Stimulated activated CD4-positive, alpha-beta T cell treated with anti-CD3 and anti-CD28 coated beads, Interleukin-15, amount 100 ng/mL, for 48 hours (primary cell): ENCODE measurements at regions not wholly inside any gene's neighbourhood (a gene's known extent, or its start where the extent isn't known, plus 50 kb on each side); places are given as distances from the start of the nearest gene placed in this dataset.
"Not testable (repeated sequence)": the region's sequence is repeated elsewhere in the genome, so short reads cannot be mapped to it uniquely, and the experiment has no call there.

ENCODE experiments used
- DNase-seq, 2 donors: peaks; one replicate each; pipeline ENCODE4 v3.0.0-alpha.2; 2020; ENCODE audit warnings: low read depth in 2 of 2

DNA sequence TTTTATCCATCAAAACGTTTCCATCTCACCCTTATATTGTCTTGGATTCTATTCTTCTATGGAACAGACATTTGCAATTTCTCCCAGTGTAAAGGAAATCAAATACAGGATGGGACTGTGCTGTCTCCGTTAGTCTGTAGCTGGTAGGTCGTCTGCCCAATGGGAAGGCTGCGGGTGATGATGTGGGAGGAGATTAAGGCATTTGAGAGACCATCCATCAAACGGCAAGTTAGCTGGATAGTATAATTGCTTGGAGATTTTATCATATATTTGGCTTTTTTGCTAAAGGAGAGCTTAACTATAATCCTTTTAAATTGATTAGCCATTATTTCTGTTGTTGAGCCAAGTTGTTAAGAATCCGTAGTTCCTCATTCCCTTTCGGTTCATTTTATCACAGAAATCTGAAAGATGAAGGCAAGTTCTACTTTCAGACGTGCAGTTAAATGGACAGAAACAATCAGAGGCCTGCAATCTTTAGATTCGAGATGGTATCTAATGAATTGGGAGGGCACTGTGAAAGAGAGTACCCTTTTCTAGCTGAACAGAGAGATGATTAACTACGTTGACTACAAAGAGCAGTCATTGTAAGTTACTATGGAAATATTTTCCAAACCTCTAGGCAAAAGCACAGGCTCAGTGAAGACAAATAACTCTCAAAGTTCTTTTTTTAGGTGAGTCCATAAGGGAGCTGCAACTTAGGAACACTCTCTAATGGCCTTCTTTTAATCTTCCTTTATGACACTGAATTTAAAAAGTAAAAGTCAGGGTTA lies 253.3 kb upstream of the KIAA1217 start:
- DNase-seq = no peak

DNA sequence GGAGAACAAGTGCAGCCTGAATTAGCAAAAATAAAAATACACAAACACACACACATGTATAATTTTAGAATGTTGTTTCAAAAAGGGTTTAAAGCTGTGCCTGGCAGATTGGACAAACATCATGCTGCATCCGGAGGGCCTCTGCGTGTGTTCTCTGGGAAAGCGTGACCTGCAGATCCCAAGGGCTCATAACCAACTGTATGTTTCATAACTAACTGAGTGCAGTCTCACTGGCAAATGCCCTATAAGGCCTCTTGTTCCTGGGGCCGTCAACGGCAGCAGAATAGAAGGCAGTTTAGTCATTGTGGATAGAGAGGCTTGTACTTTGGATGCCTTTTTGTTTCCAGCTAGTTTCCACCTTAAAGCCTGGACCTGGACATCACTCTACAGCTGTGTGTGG lies 243.8 kb upstream of the KIAA1217 start:
- DNase-seq = no peak

DNA sequence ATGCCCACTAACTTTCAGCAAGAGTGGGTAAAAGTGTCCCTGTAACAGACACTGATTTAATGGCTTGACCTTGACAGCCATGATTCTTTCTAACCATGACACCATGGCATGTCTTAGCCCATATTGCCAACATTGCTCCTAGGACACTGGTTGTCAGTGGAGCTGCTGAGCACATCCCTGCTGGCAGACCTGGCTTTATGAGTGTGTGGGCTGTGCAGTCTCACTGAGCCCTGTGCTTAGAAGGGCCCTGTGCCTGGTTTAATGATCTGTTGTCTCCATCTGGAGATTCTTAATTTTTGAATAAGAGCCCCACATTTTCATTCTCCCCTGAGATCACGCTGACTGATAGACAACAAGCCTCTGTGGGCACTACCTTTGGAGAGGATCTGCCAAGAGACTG lies 243.1 kb upstream of the KIAA1217 start:
- no peak for DNase-seq

DNA sequence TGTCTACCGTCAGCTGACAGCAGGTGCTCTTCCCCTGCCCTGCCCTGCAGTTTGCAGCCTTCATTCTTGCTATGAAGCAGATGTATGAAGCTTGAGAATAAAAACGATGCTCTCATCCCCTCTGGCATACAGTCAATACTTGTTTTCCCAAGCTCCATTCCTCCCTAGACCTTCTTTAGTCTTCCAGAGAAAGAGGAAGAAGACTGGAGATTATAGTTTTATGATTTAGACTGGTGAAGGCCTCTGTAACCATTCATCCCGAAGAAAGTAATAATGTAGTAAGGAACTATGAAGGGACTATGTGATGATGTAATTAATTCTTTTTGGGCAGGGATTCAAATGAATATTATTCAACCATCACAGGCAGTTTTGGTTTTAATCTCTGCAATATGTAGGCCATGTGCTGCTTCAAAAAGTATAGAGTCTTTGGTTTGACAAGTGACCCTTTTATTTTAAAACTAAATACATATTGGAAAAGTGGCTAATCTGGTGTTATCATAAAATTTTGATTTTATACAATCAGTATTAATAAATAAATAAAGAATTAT lies 242.4 kb upstream of the KIAA1217 start:
- no peak for DNase-seq

DNA sequence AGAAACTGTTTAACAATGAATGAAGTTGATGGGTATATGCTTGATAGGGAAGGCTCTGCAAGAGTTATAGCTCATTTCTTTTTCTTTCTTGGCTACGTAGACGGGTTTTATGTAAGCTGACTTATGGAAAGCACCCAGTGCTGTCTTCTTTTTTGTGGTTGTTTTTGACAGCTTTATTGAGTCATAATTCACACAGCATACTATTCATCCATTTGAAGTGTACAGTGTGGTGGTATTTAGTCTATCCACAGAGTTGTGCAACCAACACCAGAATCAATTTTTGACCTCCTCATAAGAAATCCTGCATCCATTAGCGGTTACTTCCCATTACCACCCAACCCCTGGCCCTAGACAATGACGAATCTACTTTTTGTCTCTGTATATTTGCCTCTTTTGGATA lies 240.6 kb upstream of the KIAA1217 start:
- DNase-seq = no peak

DNA sequence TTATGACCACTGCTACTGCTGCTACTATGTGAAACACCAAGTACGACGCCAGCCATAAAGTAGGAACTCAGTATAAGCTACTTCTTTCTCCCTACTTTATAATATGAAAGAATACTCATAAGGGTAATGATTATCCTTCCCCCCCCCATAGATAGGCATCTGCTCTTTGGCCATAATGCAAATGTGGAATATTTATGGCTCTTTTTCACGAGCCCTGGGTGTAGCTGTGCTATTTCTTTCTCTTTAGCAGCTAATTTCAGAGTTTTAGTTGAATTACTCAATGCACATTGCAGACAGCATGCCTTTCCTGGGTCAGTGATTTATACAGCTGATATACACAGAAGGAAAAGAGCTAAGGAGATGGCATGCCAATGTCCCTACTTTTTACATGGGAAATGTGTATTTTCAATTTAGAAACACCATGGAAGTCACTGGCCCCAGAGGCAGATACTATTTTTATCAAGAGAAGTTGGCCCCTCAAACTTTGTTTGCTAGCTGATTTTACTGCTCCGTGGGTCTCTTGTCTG lies 234.1 kb upstream of the KIAA1217 start:
- DNase-seq = no peak

DNA sequence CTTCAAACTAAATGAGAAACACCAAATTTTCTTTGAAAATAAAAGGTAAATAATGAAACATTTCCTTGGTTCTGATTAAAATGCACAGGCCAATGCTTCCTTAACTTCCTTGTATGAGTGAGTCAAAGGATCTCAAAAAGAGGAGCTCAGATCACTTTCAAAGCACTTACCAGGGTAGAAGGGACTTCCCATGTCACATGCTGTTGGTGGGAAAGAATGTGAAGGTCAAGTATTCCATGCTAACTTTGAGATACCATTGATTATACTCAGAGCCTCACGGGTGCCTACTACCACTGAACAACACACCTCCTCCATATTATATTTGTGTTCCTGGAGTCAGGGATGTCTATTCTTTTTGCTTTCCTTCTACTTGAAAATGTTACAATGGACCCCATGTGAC lies 233.5 kb upstream of the KIAA1217 start:
- DNase-seq = no peak

DNA sequence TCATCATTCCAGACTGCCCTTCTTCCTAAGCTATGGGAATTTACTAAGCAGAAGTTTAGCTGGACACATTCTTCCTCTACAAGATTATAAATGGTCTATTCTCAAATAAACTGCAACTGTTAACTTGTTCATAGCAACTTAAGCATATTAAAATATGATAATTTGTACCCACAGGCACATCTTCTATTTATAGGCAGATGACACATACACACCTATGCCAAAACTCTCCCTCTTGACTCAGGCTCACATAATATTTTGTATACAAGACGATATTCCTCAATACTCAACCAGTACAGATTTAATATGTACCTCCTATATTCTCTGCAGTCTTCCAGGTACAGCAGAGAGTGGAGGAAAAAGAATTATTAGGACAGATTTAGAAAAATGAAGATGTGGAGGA lies 232.7 kb upstream of the KIAA1217 start:
- DNase-seq = no peak

DNA sequence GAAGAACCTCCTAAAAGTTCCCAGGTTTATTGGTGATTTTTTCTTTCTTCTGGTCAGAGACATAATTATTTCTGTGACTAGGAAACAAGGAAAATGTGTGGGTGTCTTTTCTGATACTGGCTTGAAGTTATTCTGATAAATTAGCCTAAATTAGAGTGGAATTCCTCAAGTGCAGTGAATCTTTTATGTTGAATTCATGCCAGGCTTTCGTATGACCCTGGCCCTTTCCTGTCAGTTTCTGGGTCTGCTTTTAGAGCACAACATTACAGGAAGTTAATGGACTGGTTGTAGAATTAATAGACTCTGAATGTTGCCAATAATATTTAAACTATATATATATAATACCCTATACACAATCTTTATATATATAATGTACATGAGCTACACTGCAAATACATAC lies 230.6 kb upstream of the KIAA1217 start:
- DNase-seq = no peak

DNA sequence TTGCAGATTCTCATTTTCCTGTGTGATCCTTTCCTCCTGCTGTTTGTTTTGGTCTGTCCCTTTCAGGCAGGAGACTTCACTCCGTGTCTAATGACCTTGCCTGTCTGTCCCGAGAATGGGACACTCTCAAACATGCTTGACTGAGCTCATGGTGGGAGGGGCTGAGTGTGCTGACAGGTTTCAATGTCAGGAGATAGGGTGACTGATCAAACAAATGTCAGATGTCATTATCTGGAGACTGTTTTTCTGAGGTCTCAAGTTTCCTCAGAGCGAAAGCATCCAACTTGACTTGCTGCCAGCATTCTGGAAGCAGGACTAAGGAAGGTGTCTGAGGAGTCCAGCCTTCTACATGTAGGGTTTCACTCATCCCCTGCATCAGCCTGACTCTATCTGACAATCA lies 228.8 kb upstream of the KIAA1217 start:
- no peak for DNase-seq

DNA sequence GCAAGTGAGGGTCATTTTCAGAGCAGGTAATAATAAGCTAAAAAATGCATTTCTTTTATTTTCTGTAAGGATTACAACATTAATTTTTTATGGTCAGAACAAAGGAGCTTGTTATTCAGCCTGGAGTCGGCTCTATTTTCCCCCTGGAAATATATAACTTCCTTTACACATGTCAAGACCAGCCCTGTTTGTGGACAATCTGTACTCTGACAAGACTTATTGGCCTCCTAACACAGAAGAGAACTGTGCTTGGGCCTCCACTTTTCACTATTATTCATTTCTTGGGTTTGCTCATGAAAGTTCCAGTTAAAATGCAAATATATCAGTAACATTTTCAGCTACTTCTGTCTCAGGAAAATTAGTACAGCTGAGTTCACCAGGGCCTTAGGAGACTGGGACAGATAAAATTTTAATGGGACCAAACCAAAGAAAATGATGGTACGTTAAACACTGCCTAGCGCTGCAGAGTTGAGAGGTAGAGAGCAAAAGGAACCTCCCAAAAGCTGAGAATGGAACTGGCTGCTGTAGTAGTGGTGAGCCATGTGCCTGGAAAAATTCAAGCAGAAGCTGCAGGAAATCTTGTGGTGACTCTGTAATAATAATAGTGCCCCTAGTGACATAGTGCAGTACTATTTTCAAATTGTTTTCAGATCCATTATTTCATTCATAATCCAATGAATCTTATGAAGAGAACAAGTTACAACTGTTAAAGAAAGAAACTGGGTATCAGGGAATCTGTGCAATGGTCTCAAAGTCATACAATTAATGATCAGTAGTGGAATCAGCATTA lies 227.2 kb upstream of the KIAA1217 start:
- DNase-seq = no peak

DNA sequence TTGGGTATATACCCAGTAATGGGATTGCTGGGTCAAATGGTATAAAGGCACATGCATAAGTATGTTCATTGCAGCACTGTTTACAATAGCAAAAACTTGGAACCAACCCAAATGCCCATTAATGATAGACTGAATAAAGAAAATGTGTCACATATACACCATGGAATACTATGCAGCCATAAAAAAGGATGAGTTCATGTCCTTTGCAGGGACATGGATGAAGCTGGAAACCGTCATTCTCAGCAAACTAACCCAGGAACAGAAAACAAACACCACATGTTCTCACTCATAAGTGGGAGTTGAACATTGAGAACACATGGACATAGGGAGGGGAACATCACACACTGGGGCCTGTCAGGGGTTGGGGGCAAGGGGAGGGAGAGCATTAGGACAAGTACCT lies 224.5 kb upstream of the KIAA1217 start:
- not testable (repeated sequence) for DNase-seq

DNA sequence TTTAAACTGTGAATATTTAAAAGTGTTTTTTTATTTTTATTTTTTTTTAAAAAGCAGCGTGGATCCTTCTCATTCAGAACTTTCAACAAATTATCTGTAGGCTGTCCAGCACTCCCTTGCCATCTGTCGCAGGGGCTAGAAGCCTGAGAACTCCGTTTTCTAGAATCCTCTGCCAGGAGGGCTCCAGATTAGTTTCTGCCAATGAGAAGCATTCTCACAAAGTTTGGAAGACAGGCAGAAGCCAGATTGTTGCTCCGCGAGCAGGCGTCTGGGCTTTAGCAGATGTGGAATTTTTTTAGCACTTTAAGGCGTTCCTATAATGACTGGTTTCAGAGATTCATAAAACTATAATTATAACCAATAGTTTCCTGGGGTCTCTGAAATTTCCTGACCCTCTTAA lies 220.9 kb upstream of the KIAA1217 start:
- DNase-seq = no peak

DNA sequence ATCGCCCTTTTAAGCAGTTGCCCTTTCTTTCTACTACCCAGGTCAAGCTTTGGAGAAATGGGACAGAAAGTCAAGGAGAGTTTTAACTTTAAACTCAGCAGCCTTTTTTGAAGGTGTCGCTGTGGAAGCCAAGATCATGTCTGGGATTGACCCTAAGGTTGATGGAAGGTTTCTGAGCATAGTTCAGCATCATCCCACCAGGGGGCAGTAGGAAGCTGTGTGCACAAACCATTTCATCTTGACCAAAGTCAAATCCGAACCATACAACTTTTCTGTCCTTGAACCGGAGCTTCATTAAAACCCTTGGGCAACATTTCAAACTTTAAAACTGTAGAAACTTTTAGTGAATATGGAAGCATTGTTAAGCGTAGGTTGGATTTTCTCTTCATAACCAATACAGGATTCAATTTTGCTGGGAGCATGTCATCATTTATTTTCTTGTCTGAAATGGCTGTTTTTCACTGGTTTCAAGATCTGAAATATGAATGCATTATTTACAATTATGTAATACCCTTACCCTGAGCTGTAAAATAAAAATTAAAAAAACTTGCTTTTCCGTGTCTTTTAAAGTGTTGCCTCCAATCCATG lies 214.4 kb upstream of the KIAA1217 start:
- peak; percentile 1 to 26 for DNase-seq

DNA sequence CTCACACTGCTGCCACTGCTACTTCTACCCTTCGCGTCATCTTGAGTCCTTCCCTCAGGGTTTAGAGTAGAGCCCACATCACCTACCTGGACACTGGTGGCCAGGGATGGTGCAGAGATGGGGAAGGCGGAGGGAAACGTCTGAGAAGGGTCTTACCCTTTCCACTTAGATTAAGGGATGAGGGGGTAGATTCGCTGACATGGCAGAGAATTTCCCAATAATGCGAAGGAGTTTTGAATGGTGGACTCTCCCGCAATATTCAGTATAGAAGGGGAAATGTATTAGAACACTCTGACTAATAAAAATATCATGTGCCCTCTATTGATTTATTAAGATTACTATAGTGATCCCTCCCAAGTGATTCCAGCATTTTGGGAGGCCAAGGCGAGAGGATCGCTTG lies 209.5 kb upstream of the KIAA1217 start:
- no peak for DNase-seq

DNA sequence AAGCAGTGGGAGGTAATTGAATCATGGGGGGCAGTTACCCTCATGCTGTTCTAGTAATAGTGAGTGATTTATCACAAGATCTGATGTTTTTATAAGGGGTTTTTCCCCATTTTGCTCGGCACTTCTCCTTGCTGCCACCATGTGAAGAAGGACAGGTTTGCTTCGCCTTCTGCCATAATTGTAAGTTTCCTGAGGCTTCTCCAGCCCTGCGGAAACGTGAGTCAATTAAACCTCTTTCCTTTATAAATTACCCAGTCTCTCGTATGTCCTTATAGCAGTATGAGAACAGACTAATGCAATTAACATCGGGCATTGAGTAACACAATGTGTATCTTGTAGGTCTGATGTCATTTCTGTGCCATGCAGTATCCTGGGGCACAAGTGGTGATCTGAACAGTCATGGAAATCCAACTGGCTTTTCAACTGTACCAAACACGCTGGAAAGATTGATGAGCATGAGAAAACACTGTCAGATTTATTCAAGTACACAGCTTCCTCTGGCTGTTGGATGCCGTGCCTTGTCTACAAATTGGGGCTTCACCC lies 208.6 kb upstream of the KIAA1217 start:
- DNase-seq = no peak

DNA sequence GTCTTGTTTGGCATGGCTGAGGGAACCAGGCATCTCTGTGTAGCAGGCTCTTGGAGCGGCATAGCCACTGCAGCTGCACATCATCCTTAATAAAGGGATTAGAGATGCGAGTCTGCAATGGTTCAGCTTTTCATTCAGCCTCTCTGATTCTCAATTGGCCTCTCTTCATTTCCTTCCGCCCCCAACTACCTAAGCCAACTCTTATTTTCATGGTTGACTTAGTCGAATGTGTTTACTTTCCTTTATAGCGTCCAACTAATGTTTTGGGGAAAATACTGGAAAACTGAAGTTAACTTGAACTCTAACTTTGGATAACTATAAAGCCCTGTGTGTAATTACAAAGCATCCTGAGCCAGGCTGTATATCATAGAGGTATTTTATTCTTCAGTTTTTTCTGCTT lies 202.2 kb upstream of the KIAA1217 start:
- DNase-seq = no peak

DNA sequence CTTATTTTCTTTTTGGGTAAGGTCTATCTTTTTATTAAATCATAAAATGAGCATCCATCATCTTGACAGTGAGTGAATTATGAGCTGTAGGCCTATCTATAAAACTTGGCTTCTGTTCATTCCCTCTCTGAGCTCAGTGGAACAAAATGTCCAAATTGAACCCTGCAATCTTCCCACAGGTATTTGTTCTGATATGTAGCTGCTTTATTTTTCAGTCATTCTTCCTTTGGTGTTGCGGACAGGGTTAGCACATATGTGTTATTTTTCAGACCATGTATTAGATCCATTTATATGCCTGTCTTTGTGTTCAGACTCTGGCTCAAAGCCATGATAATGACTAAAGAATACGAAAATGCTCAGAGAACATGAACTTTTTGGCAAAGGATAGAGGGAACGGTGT lies 201.6 kb upstream of the KIAA1217 start:
- DNase-seq = no peak

DNA sequence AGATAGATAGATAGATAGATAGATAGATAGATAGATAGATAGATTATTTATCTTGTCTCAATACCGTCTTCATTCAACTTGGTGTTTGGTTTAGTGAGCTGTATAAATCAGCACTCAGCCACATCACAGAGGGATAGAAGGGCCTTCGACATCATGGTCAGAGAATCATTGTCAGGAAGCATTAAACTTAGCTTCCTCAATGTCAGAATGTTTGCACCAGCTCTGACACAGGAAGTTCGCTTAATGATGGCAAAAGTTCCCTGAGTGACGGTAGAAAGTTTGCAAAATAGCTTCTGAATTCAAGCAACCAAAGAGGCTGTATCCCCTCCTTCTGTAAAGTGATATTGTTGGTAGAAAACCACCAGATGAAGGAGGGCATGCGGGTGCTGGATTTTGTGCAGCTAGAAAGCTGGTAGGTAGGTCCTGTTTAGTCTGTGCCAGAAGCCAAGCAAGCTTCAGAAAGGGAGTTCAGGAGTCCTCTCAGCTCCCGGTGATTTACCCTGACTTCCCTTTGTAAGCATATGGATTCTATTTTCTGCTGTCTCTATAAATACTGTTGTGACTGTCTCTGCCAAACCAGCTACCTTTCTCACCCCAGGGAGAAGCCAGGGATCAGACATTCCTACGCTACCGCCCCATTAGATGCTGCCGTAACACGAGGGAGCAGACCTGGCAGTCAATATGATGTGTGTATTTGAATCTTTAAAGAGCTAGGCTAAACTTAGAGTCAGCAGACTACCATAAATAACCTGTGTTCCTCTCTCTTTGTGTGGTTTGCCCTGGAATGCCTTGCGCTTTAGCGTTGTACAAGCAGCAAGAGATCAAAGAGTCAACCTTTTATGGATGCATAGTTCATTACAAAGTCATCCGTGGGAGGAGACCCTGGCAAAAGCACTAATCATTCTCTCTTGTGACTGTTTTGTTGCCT lies 200.5 kb upstream of the KIAA1217 start:
- DNase-seq = no peak

DNA sequence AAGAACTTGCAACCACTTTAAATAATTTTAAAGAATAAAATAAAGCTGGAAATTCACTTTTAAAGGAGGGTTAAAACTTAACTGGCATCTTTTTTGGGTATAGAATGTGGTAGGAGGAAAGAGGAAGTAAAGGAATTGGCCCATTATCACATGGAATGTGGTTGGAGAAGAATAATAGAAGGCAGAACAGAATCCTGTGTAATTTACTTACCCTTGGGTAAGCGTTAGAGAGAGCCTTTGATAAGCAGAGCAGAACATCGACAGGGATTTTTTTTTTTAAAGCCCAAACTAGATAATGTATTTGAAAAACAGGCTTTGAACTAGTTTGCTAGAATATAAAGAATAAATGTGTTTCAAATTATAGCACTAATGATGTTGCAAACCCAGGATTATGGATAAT lies 199.8 kb upstream of the KIAA1217 start:
- DNase-seq = no peak

DNA sequence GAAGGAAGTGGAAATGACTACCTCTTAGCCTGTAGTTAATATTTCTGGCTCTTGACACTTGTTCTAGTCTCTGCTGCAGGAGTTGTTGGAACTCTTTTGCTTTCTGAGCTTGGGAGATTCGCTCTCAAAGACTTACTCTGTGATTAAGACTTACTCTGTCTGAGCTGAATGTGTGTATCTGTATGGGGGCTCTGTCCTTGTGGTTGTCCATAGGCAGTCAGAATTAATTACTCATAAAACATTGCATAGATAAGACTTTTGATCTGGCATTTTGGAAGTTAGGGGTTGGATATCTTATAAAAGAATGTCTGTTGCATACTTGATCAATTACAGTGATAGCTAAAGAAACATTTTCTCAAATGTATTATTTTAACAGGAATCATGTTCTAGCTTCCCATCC lies 199.2 kb upstream of the KIAA1217 start:
- no peak for DNase-seq
